Astrocyte (in vitro differentiated cells and primary cell): ENCODE measurements at regions not wholly inside any gene's neighbourhood (a gene's known extent, or its start where the extent isn't known, plus 50 kb on each side); places are given as distances from the start of the nearest gene placed in this dataset.

Experiments
- DNase-seq: peaks from one replicate; pipeline ENCODE4 v3.0.0-alpha.2; 2010; ENCODE audit warnings: low read depth
- FAIRE-seq: peaks from 2 replicates; lab custom pipeline; 2011; peaks lifted over from hg19 to GRCh38; lab: Jason Lieb, UNC
- H2AFZ ChIP-seq: 2 replicates; pipeline ENCODE4 v1.6.0; 2012; ENCODE audit warnings: low read depth, low read length, inconsistent platforms
- H3K27ac ChIP-seq: 2 replicates; pipeline ENCODE4 v1.5.1; 2011; ENCODE audit warnings: low read depth, low read length, inconsistent platforms
- H3K27me3 ChIP-seq: 2 replicates; pipeline ENCODE4 v1.6.0; 2011; ENCODE audit warnings: low read length, inconsistent platforms; ENCODE audit not compliant: insufficient read depth
- H3K36me3 ChIP-seq: 2 replicates; pipeline ENCODE4 v1.5.1; 2011; ENCODE audit warnings: low read length, inconsistent platforms; ENCODE audit not compliant: insufficient read depth
- H3K4me1 ChIP-seq: 2 replicates; pipeline ENCODE4 v1.5.1; 2011; ENCODE audit warnings: low read length, inconsistent platforms; ENCODE audit not compliant: insufficient read depth
- H3K4me2 ChIP-seq: 2 replicates; pipeline ENCODE4 v1.6.0; 2012; ENCODE audit warnings: low read length, inconsistent platforms
- H3K4me3 ChIP-seq: 2 replicates; pipeline ENCODE4 v1.5.1; 2011; ENCODE audit warnings: low read depth, mild to moderate bottlenecking, low read length, inconsistent platforms; ENCODE audit not compliant: insufficient read depth
- H3K79me2 ChIP-seq: 2 replicates; pipeline ENCODE4 v1.6.0; 2012; ENCODE audit warnings: mild to moderate bottlenecking, low read length, inconsistent platforms; ENCODE audit not compliant: insufficient read depth
- H3K9ac ChIP-seq: 2 replicates; pipeline ENCODE4 v1.6.0; 2012; ENCODE audit warnings: mild to moderate bottlenecking, low read length, inconsistent platforms
- H3K9me3 ChIP-seq: 2 replicates; pipeline ENCODE4 v1.5.1; 2012; ENCODE audit warnings: low read depth, mild to moderate bottlenecking, low read length, inconsistent platforms; ENCODE audit not compliant: insufficient read depth
- H4K20me1 ChIP-seq: 2 replicates; pipeline ENCODE4 v1.6.0; 2012; ENCODE audit warnings: low read length, inconsistent platforms; ENCODE audit not compliant: insufficient read depth
- H3K27ac Mint-ChIP-seq: one replicate; pipeline ENCODE4 v1.8.0; 2021; ENCODE audit warnings: mild to moderate bottlenecking, mixed read lengths; ENCODE audit not compliant: unreplicated experiment
- H3K27me3 Mint-ChIP-seq: one replicate; pipeline ENCODE4 v1.8.0; 2021; ENCODE audit warnings: low read depth, mixed read lengths; ENCODE audit not compliant: unreplicated experiment
- H3K36me3 Mint-ChIP-seq: one replicate; pipeline ENCODE4 v1.8.0; 2021; ENCODE audit warnings: low read depth, mixed read lengths; ENCODE audit not compliant: unreplicated experiment
- H3K4me1 Mint-ChIP-seq: one replicate; pipeline ENCODE4 v1.8.0; 2021; ENCODE audit warnings: low read depth, mixed read lengths; ENCODE audit not compliant: unreplicated experiment
- H3K4me3 Mint-ChIP-seq: one replicate; pipeline ENCODE4 v1.8.0; 2021; ENCODE audit warnings: mild to moderate bottlenecking, moderate library complexity, mixed read lengths; ENCODE audit not compliant: unreplicated experiment
- H3K9me3 Mint-ChIP-seq: one replicate; pipeline ENCODE4 v1.8.0; 2021; ENCODE audit warnings: mild to moderate bottlenecking, mixed read lengths; ENCODE audit not compliant: unreplicated experiment
- CTCF ChIP-seq: IDR thresholded peaks from 2 replicates; pipeline ENCODE4 v1.5.1; 2011; ENCODE audit warnings: low read depth, mild to moderate bottlenecking, inconsistent platforms, low read length, moderate library complexity; ENCODE audit not compliant: insufficient read depth
- EZH2 ChIP-seq: IDR thresholded peaks from 2 replicates; pipeline ENCODE4 v1.6.1; 2012; ENCODE audit warnings: mild to moderate bottlenecking, low read length, inconsistent platforms; ENCODE audit not compliant: insufficient read depth

GRCh38 chr10:16274911-16275310 is 161.9 kb upstream of the PTER start:
- Histone ChIP-seq H3K27me3 (no peaks in the 10 kb centered on the region), H3K4me3 (no peak overlapping the region), H3K9me3 (peaks cover 3% of the 10 kb centered on the region), H3K79me2 (no peaks in the 10 kb centered on the region), H3K27ac (no peak overlapping the region), H3K4me1 (no peaks in the 10 kb centered on the region), H2AFZ (no peak overlapping the region), H3K36me3 (no peaks in the 10 kb centered on the region), H4K20me1 (no peaks in the 10 kb centered on the region), H3K9ac (no peak overlapping the region), H3K4me2 (no peak overlapping the region)
- H3K36me3 Mint-ChIP-seq, result no peaks in the 10 kb centered on the region
- peaks cover 4% of the 10 kb centered on the region for H3K9me3 Mint-ChIP-seq
- H3K4me1 Mint-ChIP-seq, result no peaks in the 10 kb centered on the region
- no peak for FAIRE-seq
- DNase-seq, result no peak
- TF ChIP-seq EZH2 (no peak), CTCF (no peak)
- H3K27me3 Mint-ChIP-seq, result no peaks in the 10 kb centered on the region
- no peak overlapping the region for H3K4me3 Mint-ChIP-seq
- no peak overlapping the region for H3K27ac Mint-ChIP-seq

- no peak overlapping the region for H3K27ac ChIP-seq
- no peak overlapping the region for H3K27ac Mint-ChIP-seq
- no peaks in the 10 kb centered on the region for H3K4me1 Mint-ChIP-seq
- no peak overlapping the region for H3K4me3 ChIP-seq
- no peak overlapping the region for H3K4me3 Mint-ChIP-seq
- H3K4me2 ChIP-seq, result no peak overlapping the region
- H3K36me3 Mint-ChIP-seq, result no peaks in the 10 kb centered on the region
- H3K4me1 ChIP-seq, result no peaks in the 10 kb centered on the region
- H3K9me3 ChIP-seq, result peaks cover 3% of the 10 kb centered on the region
- no peaks in the 10 kb centered on the region for H3K36me3 ChIP-seq
- TF ChIP-seq CTCF (no peak), EZH2 (no peak)
- no peaks in the 10 kb centered on the region for H4K20me1 ChIP-seq
- H3K9ac ChIP-seq, result no peak overlapping the region
- H3K9me3 Mint-ChIP-seq, result peaks cover 8% of the 10 kb centered on the region
- no peak for FAIRE-seq
- H2AFZ ChIP-seq, result no peak overlapping the region
- no peak for DNase-seq
- no peaks in the 10 kb centered on the region for H3K79me2 ChIP-seq
- no peaks in the 10 kb centered on the region for H3K27me3 Mint-ChIP-seq
- no peaks in the 10 kb centered on the region for H3K27me3 ChIP-seq
Measured at GRCh38 chr10:16280595-16280994, 156.2 kb upstream of the PTER start.

GRCh38 chr10:16292366-16292765 is 144.4 kb upstream of the PTER start:
- H3K9me3 Mint-ChIP-seq, result no peaks in the 10 kb centered on the region
- no peak for TF ChIP-seq CTCF
- TF ChIP-seq EZH2, result no peak
- H3K4me1 ChIP-seq, result no peaks in the 10 kb centered on the region
- H3K79me2 ChIP-seq, result no peaks in the 10 kb centered on the region
- no peak for FAIRE-seq
- no peak overlapping the region for H3K9ac ChIP-seq
- H3K27ac Mint-ChIP-seq, result no peak overlapping the region
- H3K9me3 ChIP-seq, result peaks cover 4% of the 10 kb centered on the region
- no peak overlapping the region for H3K4me3 ChIP-seq
- no peak for DNase-seq
- peaks cover 3% of the 10 kb centered on the region for H3K27me3 Mint-ChIP-seq
- H3K4me2 ChIP-seq, result no peak overlapping the region
- H3K4me1 Mint-ChIP-seq, result peaks cover 6% of the 10 kb centered on the region
- no peak overlapping the region for H3K4me3 Mint-ChIP-seq
- H2AFZ ChIP-seq, result no peak overlapping the region
- H3K27ac ChIP-seq, result no peak overlapping the region
- no peaks in the 10 kb centered on the region for H3K36me3 ChIP-seq
- H3K36me3 Mint-ChIP-seq, result no peaks in the 10 kb centered on the region
- H3K27me3 ChIP-seq, result no peaks in the 10 kb centered on the region
- H4K20me1 ChIP-seq, result no peaks in the 10 kb centered on the region
